Loucy (cell line): ENCODE measurements at regions not wholly inside any gene's neighbourhood (a gene's known extent, or its start where the extent isn't known, plus 50 kb on each side); places are given as distances from the start of the nearest gene placed in this dataset.

ENCODE experiments used
- H2AFZ ChIP-seq: fragments of 200-600 bp; sonication (generic); 2 replicates; pipeline ENCODE4 v1.6.0; 2016; ENCODE audit warnings: antibody characterized with exemption, mild to moderate bottlenecking, low read length, moderate library complexity
- H3F3A ChIP-seq: fragments of 200-600 bp; 2 replicates; pipeline ENCODE4 v1.6.0; 2016; ENCODE audit warnings: antibody characterized with exemption, low read depth, mild to moderate bottlenecking
- H3K27me3 ChIP-seq: fragments of 200-600 bp; sonication (generic); 2 replicates; pipeline ENCODE4 v1.6.1; 2014; ENCODE audit warnings: low read length, mild to moderate bottlenecking; ENCODE audit not compliant: insufficient read depth, poor library complexity, severe bottlenecking
- H3K36me3 ChIP-seq: fragments of 200-600 bp; sonication (generic); 2 replicates; pipeline ENCODE4 v1.6.1; 2016; ENCODE audit warnings: low read length; ENCODE audit not compliant: insufficient read depth
- H3K4me1 ChIP-seq: fragments of 200-600 bp; sonication (generic); 2 replicates; pipeline ENCODE4 v1.5.1; 2014; ENCODE audit warnings: low read length, mild to moderate bottlenecking; ENCODE audit not compliant: insufficient read depth, poor library complexity, severe bottlenecking
- H3K4me2 ChIP-seq: fragments of 200-600 bp; sonication (generic); 2 replicates; pipeline ENCODE4 v1.6.0; 2014; ENCODE audit warnings: antibody characterized with exemption, low read length, low read depth, mild to moderate bottlenecking; ENCODE audit not compliant: poor library complexity, severe bottlenecking
- H3K4me3 ChIP-seq: fragments of 200-600 bp; sonication (generic); 2 replicates; pipeline ENCODE4 v1.5.1; 2014; ENCODE audit warnings: low read length, mild to moderate bottlenecking, mixed read lengths; ENCODE audit not compliant: poor library complexity, severe bottlenecking
- H3K79me2 ChIP-seq: fragments of 200-600 bp; sonication (generic); 2 replicates; pipeline ENCODE4 v1.6.1; 2014; ENCODE audit warnings: low read length; ENCODE audit not compliant: insufficient read depth
- H3K9ac ChIP-seq: fragments of 200-600 bp; sonication (generic); 2 replicates; pipeline ENCODE4 v1.6.0; 2014; ENCODE audit warnings: mild to moderate bottlenecking, low read depth, low read length, moderate library complexity; ENCODE audit not compliant: poor library complexity, severe bottlenecking
- H3K9me2 ChIP-seq: fragments of 200-600 bp; sonication (generic); replicated peaks from 2 replicates; pipeline ENCODE4 v1.6.1; 2016; ENCODE audit warnings: low read depth, low read length, mixed read lengths
- H3K9me3 ChIP-seq: fragments of 200-600 bp; sonication (generic); 2 replicates; pipeline ENCODE4 v1.6.1; 2014; ENCODE audit warnings: mild to moderate bottlenecking, antibody characterized with exemption, low read length, low read depth; ENCODE audit not compliant: insufficient read depth
- H4K20me1 ChIP-seq: fragments of 200-600 bp; sonication (generic); 2 replicates; pipeline ENCODE4 v1.6.0; 2014; ENCODE audit warnings: antibody characterized with exemption, low read length, mild to moderate bottlenecking; ENCODE audit not compliant: insufficient read depth, poor library complexity, severe bottlenecking
- CTCF ChIP-seq: fragments of 200-600 bp; sonication (generic); conservative IDR thresholded peaks from 2 replicates; pipeline ENCODE4 v1.5.1; 2014; ENCODE audit warnings: mild to moderate bottlenecking, antibody characterized with exemption, low read length
- EZH2phosphoT487 ChIP-seq: fragments of 200-600 bp; IDR thresholded peaks from 2 replicates; pipeline ENCODE4 v1.6.1; 2018; ENCODE audit warnings: antibody characterized with exemption, mild to moderate bottlenecking, moderate library complexity, borderline replicate concordance

GRCh38 chr3:22885039-22885438 lies 318.1 kb upstream of the UBE2E2 start:
- TF ChIP-seq CTCF (no peak), EZH2phosphoT487 (no peak)
- Histone ChIP-seq H3K27me3 (no peaks in the 10 kb centered on the region), H3F3A (no peaks in the 10 kb centered on the region), H3K4me2 (no peak overlapping the region), H2AFZ (no peak overlapping the region; the same call in 1 of the 2 replicates), H3K9me3 (no peaks in the 10 kb centered on the region), H3K36me3 (no peaks in the 10 kb centered on the region), H4K20me1 (no peaks in the 10 kb centered on the region), H3K9me2 (no peaks in the 10 kb centered on the region), H3K4me1 (no peaks in the 10 kb centered on the region), H3K4me3 (no peak overlapping the region), H3K79me2 (no peaks in the 10 kb centered on the region), H3K9ac (no peak overlapping the region)

GRCh38 chr3:22885574-22886341 lies 317.4 kb upstream of the UBE2E2 start:
- Histone ChIP-seq H3K4me3 (no peak overlapping the region), H3F3A (no peaks in the 10 kb centered on the region), H3K27me3 (no peaks in the 10 kb centered on the region), H3K9ac (no peak overlapping the region), H4K20me1 (no peaks in the 10 kb centered on the region), H2AFZ (no peak overlapping the region; the same call in 1 of the 2 replicates), H3K4me2 (no peak overlapping the region), H3K9me3 (no peaks in the 10 kb centered on the region), H3K4me1 (no peaks in the 10 kb centered on the region), H3K36me3 (no peaks in the 10 kb centered on the region), H3K79me2 (no peaks in the 10 kb centered on the region), H3K9me2 (no peaks in the 10 kb centered on the region)
- TF ChIP-seq CTCF = no peak
- no peak for TF ChIP-seq EZH2phosphoT487

GRCh38 chr3:22886439-22887068 lies 316.6 kb upstream of the UBE2E2 start:
- no peaks in the 10 kb centered on the region for H3F3A ChIP-seq
- H3K9me2 ChIP-seq = no peaks in the 10 kb centered on the region
- H3K36me3 ChIP-seq = no peaks in the 10 kb centered on the region
- H3K4me2 ChIP-seq = no peak overlapping the region
- no peaks in the 10 kb centered on the region for H4K20me1 ChIP-seq
- H3K9me3 ChIP-seq = no peaks in the 10 kb centered on the region
- TF ChIP-seq EZH2phosphoT487 (no peak), CTCF (no peak)
- no peaks in the 10 kb centered on the region for H3K79me2 ChIP-seq
- no peaks in the 10 kb centered on the region for H3K27me3 ChIP-seq
- H3K4me3 ChIP-seq = no peak overlapping the region
- H3K4me1 ChIP-seq = no peaks in the 10 kb centered on the region
- H2AFZ ChIP-seq = no peak overlapping the region; the same call in 1 of the 2 replicates
- H3K9ac ChIP-seq = no peak overlapping the region
